Body of pancreas (tissue), 4 donors: ENCODE measurements at regions not wholly inside any gene's neighbourhood (a gene's known extent, or its start where the extent isn't known, plus 50 kb on each side); places are given as distances from the start of the nearest gene placed in this dataset.

Experiments
- CTCF ChIP-seq, 7 experiments: fragments of 450-650 bp in 4 of 7; fragments of 200-600 bp in 3 of 7; sonication (generic) in 3 of 7; IDR thresholded peaks; one replicate each; pipeline ENCODE4 v1.5.1; 2016 to 2019; ENCODE audit warnings: antibody characterized with exemption in 7 of 7
- POLR2A ChIP-seq, 3 donors: fragments of 450-650 bp; IDR thresholded peaks; one replicate each; pipeline ENCODE4 v1.6.1; 2016; ENCODE audit warnings: antibody characterized with exemption in 3 of 3, mild to moderate bottlenecking in 2 of 3

- TF ChIP-seq POLR2A (IDR thresholded peaks at IDR 0.05) (no peak), CTCF (IDR thresholded peaks at IDR 0.05) (no peak)
These were observed 303.9 kb downstream of the CASP12 start for GRCh38 chr11:104594228-104594958.
